PC-3 (cell line): ENCODE measurements at regions not wholly inside any gene's neighbourhood (a gene's known extent, or its start where the extent isn't known, plus 50 kb on each side); places are given as distances from the start of the nearest gene placed in this dataset.

Experiments used
- CTCF ChIP-seq: fragments of 300-600 bp; sonication (generic); conservative IDR thresholded peaks from 2 replicates; pipeline ENCODE4 v1.5.1; 2017; ENCODE audit warnings: antibody characterized with exemption, low read depth, mild to moderate bottlenecking, low read length
- EZH2 ChIP-seq: fragments of 300-600 bp; sonication (generic); IDR thresholded peaks from one replicate; pipeline ENCODE4 v1.6.1; 2017; ENCODE audit warnings: antibody characterized with exemption, mild to moderate bottlenecking, low read length; ENCODE audit not compliant: unreplicated experiment
- EZH2phosphoT487 ChIP-seq: fragments of 300-600 bp; sonication (generic); IDR thresholded peaks from 2 replicates; pipeline ENCODE4 v1.6.1; 2018; ENCODE audit warnings: mild to moderate bottlenecking, antibody characterized with exemption, low read length, borderline replicate concordance

GRCh38 chr18:78784861-78785260 is 194.8 kb upstream of the SALL3 start:
- TF ChIP-seq CTCF: no peak
- TF ChIP-seq EZH2: no peak
- TF ChIP-seq EZH2phosphoT487: no peak
